ENCODE measurements at regions not wholly inside any gene's neighbourhood (a gene's known extent, or its start where the extent isn't known, plus 50 kb on each side); places are given as distances from the start of the nearest gene placed in this dataset.

DNA sequence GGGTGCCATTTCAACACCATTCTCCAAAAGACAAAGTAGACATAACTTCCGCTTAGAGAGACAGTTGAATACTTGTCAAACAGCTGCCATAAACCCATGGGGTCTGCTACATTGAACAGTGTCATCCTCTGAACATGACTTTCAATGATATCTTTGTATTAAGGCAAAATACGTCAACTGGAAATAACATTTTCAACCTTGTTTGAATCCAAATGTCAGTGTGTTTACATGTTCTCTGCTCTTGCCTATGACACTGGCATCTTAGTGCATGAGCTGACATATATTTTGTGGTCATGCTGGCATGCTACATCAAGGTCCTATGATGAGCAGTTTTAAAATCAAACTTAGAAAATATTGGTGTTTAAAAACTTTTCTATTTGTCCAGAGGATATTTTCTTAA, 1548.1 kb upstream of the LRRTM1 start:
- TF ChIP-seq POLR2A (IDR thresholded peaks at IDR 0.05; ENCODE audit: low read length) (no peak), GATA1 (IDR thresholded peaks at IDR 0.05; ENCODE audit: low read depth, low read length) (no peak)
